ENCODE measurements at regions not wholly inside any gene's neighbourhood (a gene's known extent, or its start where the extent isn't known, plus 50 kb on each side); places are given as distances from the start of the nearest gene placed in this dataset.

DNA sequence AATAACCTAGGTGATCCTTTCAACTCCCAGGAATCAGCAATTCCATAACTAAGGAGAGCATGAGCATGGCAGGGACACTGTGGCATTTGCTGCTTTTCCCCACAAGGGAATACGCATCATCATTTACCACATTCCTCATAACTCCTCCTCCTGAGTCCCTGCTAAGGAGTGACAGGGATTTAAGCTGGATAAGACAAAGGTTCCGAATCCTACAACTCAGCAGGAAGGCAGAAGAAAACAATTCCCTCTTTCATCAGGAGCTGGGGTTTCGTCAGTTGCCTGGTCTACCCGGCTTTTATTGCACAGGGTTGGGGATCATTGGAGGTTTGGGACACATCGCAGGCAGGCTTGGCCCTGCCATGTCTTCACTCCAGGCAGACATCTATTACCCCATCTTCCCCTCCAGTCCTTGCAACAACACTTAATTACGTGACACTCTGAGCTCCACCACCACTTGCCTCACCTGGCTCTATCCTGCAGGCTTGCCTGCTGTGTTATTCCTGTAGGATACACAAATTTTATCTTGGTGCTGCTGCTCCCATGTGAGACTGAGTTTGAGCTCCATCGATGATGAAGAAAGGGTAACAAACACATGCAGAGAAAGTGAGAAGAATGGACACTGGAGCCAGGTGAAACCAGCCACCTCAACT lies 563.0 kb upstream of the KLF4 start:
- no peak overlapping the region for H3K9ac ChIP-seq (ENCODE audit: insufficient read depth in 1 of 2, low read length in 2 of 2)
- H3K9me3 ChIP-seq (ENCODE audit: control insufficient read depth in 4 of 4, insufficient read depth in 3 of 4, low read length in 3 of 4): no peaks in the 10 kb centered on the region
- H3K27ac ChIP-seq (ENCODE audit: low read depth in 1 of 2, low read length in 1 of 2): no peak overlapping the region
- no peak for TF ChIP-seq CTCF (IDR thresholded peaks at IDR 0.05; ENCODE audit: control extremely low read depth, extremely low read depth)
- peaks cover 0 to 29% (median 5%) of the 10 kb centered on the region in 5 donors for H3K4me1 ChIP-seq (ENCODE audit: control insufficient read depth in 5 of 5, insufficient read depth in 5 of 5, low read length in 5 of 5)
- DNase-seq (no peak), ATAC-seq (ENCODE audit: insufficient read depth, low FRiP score) (no peak)
- H3K36me3 ChIP-seq (ENCODE audit: control insufficient read depth in 4 of 4, insufficient read depth in 4 of 4, low read length in 4 of 4): no peaks in the 10 kb centered on the region
- no peak overlapping the region for H3K4me3 ChIP-seq
- WGBS, 2 donors: 69 to 91% methylated on average over 7 of the region's 7 CpGs
- H3K27me3 ChIP-seq (ENCODE audit: control insufficient read depth in 3 of 3, insufficient read depth in 3 of 3, low read length in 2 of 3): no peaks in the 10 kb centered on the region

- WGBS, 2 donors: 87 to 97% methylated on average over 4 of the region's 4 CpGs
- Histone ChIP-seq H3K27me3 (ENCODE audit: control insufficient read depth in 3 of 3, insufficient read depth in 3 of 3, low read length in 2 of 3) (no peaks in the 10 kb centered on the region), H3K4me3 (no peak overlapping the region), H3K27ac (ENCODE audit: low read depth in 1 of 2, low read length in 1 of 2) (no peak overlapping the region), H3K9ac (ENCODE audit: insufficient read depth in 1 of 2, low read length in 2 of 2) (no peak overlapping the region), H3K36me3 (ENCODE audit: control insufficient read depth in 4 of 4, insufficient read depth in 4 of 4, low read length in 4 of 4) (no peaks in the 10 kb centered on the region), H3K4me1 (ENCODE audit: control insufficient read depth in 5 of 5, insufficient read depth in 5 of 5, low read length in 5 of 5) (peaks cover 0 to 33% (median 5%) of the 10 kb centered on the region in 5 donors), H3K9me3 (ENCODE audit: control insufficient read depth in 4 of 4, insufficient read depth in 3 of 4, low read length in 3 of 4) (no peaks in the 10 kb centered on the region)
- ATAC-seq (ENCODE audit: insufficient read depth, low FRiP score) (no peak), DNase-seq (no peak)
- no peak for TF ChIP-seq CTCF (IDR thresholded peaks at IDR 0.05; ENCODE audit: control extremely low read depth, extremely low read depth)
Observed at GRCh38 chr9:108050894-108051293, 561.3 kb upstream of the KLF4 start.

GRCh38 chr9:108049671-108050494 lies 560.3 kb upstream of the KLF4 start:
- H3K36me3 ChIP-seq (ENCODE audit: control insufficient read depth in 4 of 4, insufficient read depth in 4 of 4, low read length in 4 of 4): no peaks in the 10 kb centered on the region

More at GRCh38 chr9:108049671-108050494, 560.3 kb upstream of the KLF4 start:
- H3K9ac ChIP-seq (ENCODE audit: insufficient read depth in 1 of 2, low read length in 2 of 2): no peak overlapping the region
- ATAC-seq (ENCODE audit: insufficient read depth, low FRiP score) (no peak), DNase-seq (peak in 1 of 3 donors; percentile 14)
- no peaks in the 10 kb centered on the region for H3K9me3 ChIP-seq (ENCODE audit: control insufficient read depth in 4 of 4, insufficient read depth in 3 of 4, low read length in 3 of 4)
- no peak overlapping the region for H3K27ac ChIP-seq (ENCODE audit: low read depth in 1 of 2, low read length in 1 of 2)
- no peaks in the 10 kb centered on the region for H3K27me3 ChIP-seq (ENCODE audit: control insufficient read depth in 3 of 3, insufficient read depth in 3 of 3, low read length in 2 of 3)
- H3K4me1 ChIP-seq (ENCODE audit: control insufficient read depth in 5 of 5, insufficient read depth in 5 of 5, low read length in 5 of 5): peaks cover 0 to 31% (median 5%) of the 10 kb centered on the region in 5 donors
- WGBS, 2 donors: 73 to 83% methylated on average over 6 of the region's 6 CpGs
- no peak overlapping the region for H3K4me3 ChIP-seq
- no peak for TF ChIP-seq CTCF (IDR thresholded peaks at IDR 0.05; ENCODE audit: control extremely low read depth, extremely low read depth)
